AG04449 (cell line): ENCODE measurements at regions not wholly inside any gene's neighbourhood (a gene's known extent, or its start where the extent isn't known, plus 50 kb on each side); places are given as distances from the start of the nearest gene placed in this dataset.
"Not testable (repeated sequence)": the region's sequence is repeated elsewhere in the genome, so short reads cannot be mapped to it uniquely, and the experiment has no call there.

Source experiments
- CTCF ChIA-PET: fragments of 350-600 bp; formaldehyde crosslinking; extraction: SDS; loops from one replicate; lab custom pipeline; 2021; ENCODE audit warnings: antibody characterized with exemption; lab: Yijun Ruan, JAX
- POLR2A ChIA-PET: fragments of 400-600, 350-600 bp; formaldehyde crosslinking; extraction: SDS; loops from one replicate; lab custom pipeline; 2020; ENCODE audit warnings: antibody characterized with exemption, inconsistent platforms; lab: Yijun Ruan, JAX
- DNase-seq: peaks from one replicate; pipeline ENCODE4 v3.0.0-alpha.2; 2010; ENCODE audit warnings: low read depth, low spot score
- H3K4me3 ChIP-seq: 2 replicates; pipeline ENCODE4 v1.5.1; 2011; ENCODE audit warnings: low read depth, mild to moderate bottlenecking, control low read depth, low read length
- TF ChIP-seq, protein P1 (sequence below): IDR thresholded peaks from one replicate; pipeline ENCODE4 v1.5.1; 2011; ENCODE audit warnings: mild to moderate bottlenecking, moderate library complexity, low read length, control low read depth, inconsistent platforms; ENCODE audit not compliant: insufficient read depth; ENCODE audit errors: missing control alignments

DNA sequence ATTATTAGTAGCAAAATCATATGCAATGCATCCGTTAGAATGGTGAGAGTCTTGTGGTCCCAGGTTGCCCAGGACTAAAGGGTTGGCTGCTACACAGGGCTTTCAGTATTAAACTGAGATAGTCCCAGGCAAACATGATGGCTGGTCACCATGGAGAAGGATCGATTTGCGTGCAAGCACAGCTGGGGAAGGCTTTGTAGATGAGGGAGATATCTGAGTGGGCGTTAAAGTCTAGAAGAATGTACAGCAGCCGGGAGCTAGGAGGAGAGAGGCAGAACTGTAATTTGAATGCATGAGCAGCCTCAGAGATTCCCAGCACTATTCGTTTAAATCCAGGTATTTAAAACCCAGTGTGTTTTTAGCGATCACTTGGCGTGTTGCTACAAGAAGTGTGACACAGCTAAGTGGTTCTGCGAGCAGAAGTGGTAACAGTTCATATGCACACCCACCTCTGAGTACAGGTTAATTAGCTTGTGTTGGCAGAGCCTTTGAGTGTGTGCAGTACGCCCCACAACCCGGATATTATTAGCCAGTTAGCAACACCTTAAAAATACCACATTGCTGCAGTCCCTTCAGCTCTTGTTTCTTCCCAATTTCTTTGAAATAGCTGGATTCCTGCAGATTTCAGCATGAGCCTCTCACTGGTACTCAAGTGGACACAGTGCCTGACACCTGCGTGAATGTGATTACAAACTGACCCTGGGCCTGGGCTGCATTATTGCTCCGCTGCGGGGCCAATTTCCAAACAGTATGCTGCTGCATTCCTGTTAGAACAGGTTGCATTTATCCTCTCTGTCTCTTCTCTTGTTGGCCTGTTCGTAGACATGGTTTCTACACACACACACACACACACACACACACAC lies 67.2 kb upstream of the SCAF4 start:
- no peak overlapping the region for H3K4me3 ChIP-seq
- DNase-seq, result no peak
- ChIA-PET CTCF (interaction anchor here (1.1 kb wide), 1 partner anchor 13 kb away, joined by 3 read pairs; no protein-coding TSS in a partner anchor), POLR2A (no interaction called here)
- TF ChIP-seq, protein P1, sequence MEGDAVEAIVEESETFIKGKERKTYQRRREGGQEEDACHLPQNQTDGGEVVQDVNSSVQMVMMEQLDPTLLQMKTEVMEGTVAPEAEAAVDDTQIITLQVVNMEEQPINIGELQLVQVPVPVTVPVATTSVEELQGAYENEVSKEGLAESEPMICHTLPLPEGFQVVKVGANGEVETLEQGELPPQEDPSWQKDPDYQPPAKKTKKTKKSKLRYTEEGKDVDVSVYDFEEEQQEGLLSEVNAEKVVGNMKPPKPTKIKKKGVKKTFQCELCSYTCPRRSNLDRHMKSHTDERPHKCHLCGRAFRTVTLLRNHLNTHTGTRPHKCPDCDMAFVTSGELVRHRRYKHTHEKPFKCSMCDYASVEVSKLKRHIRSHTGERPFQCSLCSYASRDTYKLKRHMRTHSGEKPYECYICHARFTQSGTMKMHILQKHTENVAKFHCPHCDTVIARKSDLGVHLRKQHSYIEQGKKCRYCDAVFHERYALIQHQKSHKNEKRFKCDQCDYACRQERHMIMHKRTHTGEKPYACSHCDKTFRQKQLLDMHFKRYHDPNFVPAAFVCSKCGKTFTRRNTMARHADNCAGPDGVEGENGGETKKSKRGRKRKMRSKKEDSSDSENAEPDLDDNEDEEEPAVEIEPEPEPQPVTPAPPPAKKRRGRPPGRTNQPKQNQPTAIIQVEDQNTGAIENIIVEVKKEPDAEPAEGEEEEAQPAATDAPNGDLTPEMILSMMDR, result no peak

DNA sequence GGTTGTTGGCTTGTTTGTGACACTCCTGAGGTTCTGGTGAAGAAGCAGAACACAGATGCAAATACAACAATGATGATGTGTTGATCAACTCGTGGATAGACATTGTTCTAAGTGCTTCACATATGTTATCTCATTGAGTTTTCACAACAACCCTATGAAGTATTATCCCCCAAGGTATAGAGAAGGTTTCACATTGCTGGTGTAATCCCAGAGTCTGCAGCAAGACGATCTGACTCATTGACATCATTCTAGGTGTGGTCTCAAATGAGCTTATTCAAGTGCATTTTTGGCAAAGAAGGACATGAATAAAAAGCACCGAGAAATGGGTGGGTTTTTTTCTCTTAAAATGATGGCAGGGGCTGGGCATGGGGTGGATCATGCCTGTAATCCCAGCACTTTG lies 64.1 kb upstream of the SCAF4 start:
- ChIA-PET CTCF (interaction anchor here (1.0 kb wide), 1 partner anchor 10 kb away, joined by 3 read pairs; no protein-coding TSS in a partner anchor), POLR2A (no interaction called here)
- H3K4me3 ChIP-seq, result no peak overlapping the region
- TF ChIP-seq, protein P1, result no peak
- no peak for DNase-seq

DNA sequence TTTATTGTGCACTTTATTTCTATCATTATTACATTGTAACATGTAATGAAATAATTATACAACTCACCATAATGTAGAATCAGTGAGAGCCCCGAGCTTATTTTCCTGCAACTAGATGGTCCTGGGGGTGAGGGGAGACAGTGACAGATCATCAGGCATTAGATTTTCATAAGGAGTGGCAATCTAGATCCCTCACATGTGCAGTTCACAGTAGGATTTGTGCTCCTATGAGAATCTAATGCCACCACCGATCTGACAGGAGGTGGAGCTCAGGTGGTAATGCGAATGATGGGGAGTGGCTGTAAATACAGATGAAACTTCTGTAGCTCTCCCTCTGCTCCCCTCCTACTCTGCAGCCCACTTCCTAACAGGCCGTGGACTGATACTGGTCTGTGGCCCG lies 58.5 kb upstream of the SCAF4 start:
- CTCF ChIA-PET, result interaction anchor here (1.1 kb wide), 2 partner anchors 9 to 467 kb away, joined by 4 to 5 read pairs; no protein-coding TSS in a partner anchor

DNA sequence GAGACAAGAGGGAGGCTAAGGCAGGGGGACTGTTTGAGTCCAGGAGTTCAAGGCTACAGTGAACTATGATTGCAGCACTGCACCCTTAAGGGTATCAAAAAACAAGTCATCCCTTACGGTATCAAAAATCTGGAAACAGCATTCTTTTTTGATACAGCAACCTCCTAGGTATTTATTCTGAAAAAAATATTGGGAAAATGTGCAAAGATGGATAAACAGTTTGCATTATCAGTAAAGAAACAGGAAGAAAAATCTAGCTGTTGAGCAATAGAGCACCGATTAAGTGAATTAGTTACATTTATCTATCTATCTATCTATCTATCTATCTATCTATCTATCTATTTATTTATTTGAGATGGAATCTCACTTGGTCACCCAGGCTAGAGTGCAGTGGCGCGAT lies 56.7 kb upstream of the SCAF4 start:
- no peak overlapping the region for H3K4me3 ChIP-seq
- ChIA-PET CTCF (interaction anchor here (1.0 to 2.1 kb wide), 3 partner anchors 78 to 813 kb away, joined by 3 to 11 read pairs (median 4); no protein-coding TSS in a partner anchor), POLR2A (no interaction called here)
- TF ChIP-seq, protein P1, result no peak
- DNase-seq, result no peak

More for the DNA sequence above, 58.5 kb upstream of the SCAF4 start:
- DNase-seq, POLR2A ChIA-PET, H3K4me3 ChIP-seq: not testable (repeated sequence)

DNA sequence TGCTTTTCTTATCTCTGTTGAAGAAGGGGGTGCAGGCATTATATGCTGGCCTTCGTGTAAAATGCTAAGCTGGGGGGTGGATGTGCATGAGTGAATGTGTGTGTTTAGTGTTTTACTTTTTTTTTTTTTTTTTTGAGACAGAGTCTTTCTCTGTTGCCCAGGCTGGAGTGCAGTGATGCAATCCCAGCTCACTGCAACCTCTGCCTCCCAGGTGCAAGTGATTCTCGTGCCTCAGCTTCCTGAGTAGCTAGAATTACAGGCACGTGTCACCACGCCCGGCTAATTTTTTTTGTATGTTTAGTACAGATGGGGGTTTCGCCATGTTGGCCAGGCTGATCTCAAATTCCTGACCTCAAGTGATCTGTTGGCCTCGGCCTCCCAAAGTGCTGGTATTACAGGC lies 55.8 kb upstream of the SCAF4 start:
- CTCF ChIA-PET, result interaction anchor here (1.0 to 2.1 kb wide), 2 partner anchors 78 to 471 kb away, joined by 4 to 11 read pairs; no protein-coding TSS in a partner anchor
- DNase-seq, H3K4me3 ChIP-seq, POLR2A ChIA-PET: not testable (repeated sequence)

DNA sequence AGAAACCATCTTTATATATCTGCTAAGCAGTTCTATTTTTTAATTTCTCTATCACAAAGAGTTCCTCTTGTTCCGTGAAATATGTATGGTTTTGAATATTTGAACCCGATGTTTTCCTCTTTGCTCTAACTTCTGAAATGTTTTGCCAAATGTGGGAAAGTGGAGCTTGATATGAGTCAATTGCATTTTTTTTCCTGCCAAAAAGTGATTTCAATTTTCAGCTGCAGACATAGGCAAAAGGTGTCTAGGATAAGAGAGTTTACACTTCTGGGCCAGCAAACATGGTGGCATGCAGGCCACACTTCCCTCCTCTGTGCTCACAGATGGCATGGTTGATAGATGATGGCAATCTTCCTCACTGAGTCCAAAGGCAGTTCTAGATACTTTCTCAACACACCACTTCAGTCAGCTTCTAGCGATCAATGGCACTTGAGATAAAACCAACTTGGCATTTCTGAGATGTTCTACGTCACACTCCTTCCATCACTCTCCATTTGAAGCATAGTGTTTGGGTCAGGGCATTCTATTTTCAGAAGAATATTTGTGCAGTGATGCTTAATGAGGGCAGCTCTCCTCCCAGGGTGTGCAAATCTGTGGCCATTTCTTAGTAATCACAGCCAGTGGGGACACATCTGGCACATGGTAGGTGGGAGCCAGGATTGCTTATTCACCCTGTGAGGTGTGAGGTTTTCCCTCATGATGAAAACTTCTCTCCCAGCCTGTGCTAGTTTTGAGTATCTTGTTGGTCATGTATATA lies 54.4 kb upstream of the SCAF4 start:
- ChIA-PET CTCF (interaction anchor here (0.7 to 1.6 kb wide), 25 partner anchors 8 to 814 kb away, joined by 3 to 81 read pairs (median 4); partner anchors contain the start of gene MIS18A), POLR2A (no interaction called here)
- no peak overlapping the region for H3K4me3 ChIP-seq
- DNase-seq, result no peak
- TF ChIP-seq, protein P1, result no peak
